A549 (cell line): ENCODE measurements at regions not wholly inside any gene's neighbourhood (a gene's known extent, or its start where the extent isn't known, plus 50 kb on each side); places are given as distances from the start of the nearest gene placed in this dataset.

Experiments
- ATAC-seq, 2 experiments: fragments of 200-7000 bp in 1 of 2; fragments of >200 bp in 1 of 2; cut with Nextera tagmentation in 1 of 2; cut with Tn5 transposase in 1 of 2; 3 replicates each; pipeline versions ENCODE4 v1.8.0 to v1.9.1; 2018 to 2020; ENCODE audit warnings: mild to moderate bottlenecking in 1 of 2, moderate library complexity in 1 of 2
- CTCF ChIA-PET: fragments of 300-600 bp; sonication (Branson Sonifier 250); formaldehyde crosslinking; extraction: SDS; loops from one replicate; lab custom pipeline; 2021; ENCODE audit warnings: antibody characterized with exemption, inconsistent platforms; lab: Yijun Ruan, JAX
- POLR2A ChIA-PET: fragments of 350-600 bp; formaldehyde crosslinking; extraction: SDS; loops from one replicate; lab custom pipeline; 2021; ENCODE audit warnings: antibody characterized with exemption, inconsistent platforms; lab: Yijun Ruan, JAX
- DNase-seq, 2 experiments: peaks; one replicate each; pipeline versions ENCODE4 v3.0.0 to v3.0.0-alpha.2; 2011 to 2016; ENCODE audit warnings: low read depth in 1 of 2, low spot score in 1 of 2
- FAIRE-seq: peaks from 2 replicates; lab custom pipeline; 2011; peaks lifted over from hg19 to GRCh38; lab: Jason Lieb, UNC
- H3K27ac ChIP-seq, 2 experiments: fragments of >200 bp; sonication (Bioruptor Twin); formaldehyde crosslinking; 3 replicates each; pipeline ENCODE4 v1.5.1; 2016 to 2017
- H3K4me1 ChIP-seq: fragments of >200 bp; sonication (Bioruptor Twin); formaldehyde crosslinking; 3 replicates; pipeline ENCODE4 v1.6.1; 2016
- H3K4me2 ChIP-seq: fragments of >200 bp; sonication (Bioruptor Twin); formaldehyde crosslinking; 3 replicates; pipeline ENCODE4 v1.6.1; 2016
- H3K4me3 ChIP-seq: fragments of >200 bp; sonication (Bioruptor Twin); formaldehyde crosslinking; 3 replicates; pipeline ENCODE4 v1.5.1; 2016
- H3K9me3 ChIP-seq: fragments of >200 bp; sonication (Bioruptor Twin); formaldehyde crosslinking; 3 replicates; pipeline ENCODE4 v1.6.1; 2016
- BHLHE40 ChIP-seq: IDR thresholded peaks from 2 replicates; pipeline ENCODE4 v1.6.1; 2012; ENCODE audit warnings: low read depth, low read length, inconsistent platforms
- CHD4 ChIP-seq: fragments of 200-600 bp; sonication (generic); IDR thresholded peaks from 2 replicates; pipeline ENCODE4 v1.6.1; 2016; ENCODE audit warnings: antibody characterized with exemption, mild to moderate bottlenecking, borderline replicate concordance
- EHF ChIP-seq: fragments of 250-450 bp; sonication (Bioruptor Pico); IDR thresholded peaks from 2 replicates; pipeline ENCODE4 v1.5.0; 2020; ENCODE audit warnings: mild to moderate bottlenecking
- EHMT2 ChIP-seq: fragments of 200-600 bp; sonication (generic); IDR thresholded peaks from 2 replicates; pipeline ENCODE4 v1.6.1; 2016; ENCODE audit warnings: antibody characterized with exemption, low read depth, mild to moderate bottlenecking, moderate library complexity
- EP300 ChIP-seq, 2 experiments: fragments of >200 bp; sonication (Bioruptor Twin); formaldehyde crosslinking; IDR thresholded peaks; 2 replicates in 1 of 2; 3 replicates in 1 of 2; pipeline ENCODE4 v1.6.1; 2016 to 2017
- ESRRA ChIP-seq: fragments of 150-350 bp; IDR thresholded peaks from 2 replicates; pipeline ENCODE4 v1.6.1; 2014; ENCODE audit warnings: mild to moderate bottlenecking, low read length, borderline replicate concordance
- FOSB ChIP-seq: fragments of 250-450 bp; sonication (Bioruptor Pico); IDR thresholded peaks from 2 replicates; pipeline ENCODE4 v1.5.0; 2020; ENCODE audit warnings: mild to moderate bottlenecking, moderate library complexity
- FOSL2 ChIP-seq, 2 experiments: fragments of 450-650 bp in 1 of 2; fragments of >200 bp in 1 of 2; sonication (Bioruptor Twin) in 1 of 2; formaldehyde crosslinking; IDR thresholded peaks; 2 replicates each; pipeline versions ENCODE4 v1.5.0 to v1.6.1; 2016 to 2020; ENCODE audit warnings: mild to moderate bottlenecking in 1 of 2, moderate library complexity in 1 of 2
- FOXS1 ChIP-seq: fragments of 250-450 bp; sonication (Bioruptor Pico); IDR thresholded peaks from 2 replicates; pipeline ENCODE4 v1.5.0; 2020; ENCODE audit warnings: mild to moderate bottlenecking, moderate library complexity
- HOXA7 ChIP-seq: fragments of 250-450 bp; sonication (Bioruptor Pico); IDR thresholded peaks from 2 replicates; pipeline ENCODE4 v1.5.0; 2020; ENCODE audit warnings: mild to moderate bottlenecking, moderate library complexity
- HOXB13 ChIP-seq: fragments of 250-450 bp; sonication (Bioruptor Pico); IDR thresholded peaks from 2 replicates; pipeline ENCODE4 v1.5.0; 2020; ENCODE audit warnings: low read depth, mild to moderate bottlenecking, moderate library complexity
- JUNB ChIP-seq: fragments of >200 bp; sonication (Bioruptor Twin); formaldehyde crosslinking; IDR thresholded peaks from 2 replicates; pipeline ENCODE4 v1.6.1; 2016
- KDM5A ChIP-seq: fragments of 200-600 bp; sonication (generic); IDR thresholded peaks from 2 replicates; pipeline ENCODE4 v1.6.1; 2016; ENCODE audit warnings: antibody characterized with exemption, mild to moderate bottlenecking
- MAFK ChIP-seq: fragments of 450-650 bp; IDR thresholded peaks from 2 replicates; pipeline ENCODE4 v1.6.1; 2014; ENCODE audit not compliant: partially characterized antibody
- MYC ChIP-seq: IDR thresholded peaks from 2 replicates; pipeline ENCODE4 v1.6.1; 2012; ENCODE audit warnings: mild to moderate bottlenecking, inconsistent platforms, low read length, improper control_type of control experiment, borderline replicate concordance
- POLR2A ChIP-seq: IDR thresholded peaks from 2 replicates; pipeline ENCODE4 v1.6.1; 2012; ENCODE audit warnings: mild to moderate bottlenecking, low read length
- RAD21 ChIP-seq, 2 experiments: fragments of >200 bp in 1 of 2; sonication (Bioruptor Twin) in 1 of 2; formaldehyde crosslinking in 1 of 2; IDR thresholded peaks in 1 of 2; conservative IDR thresholded peaks in 1 of 2; 2 replicates in 1 of 2; 3 replicates in 1 of 2; pipeline ENCODE4 v1.6.1; 2012 to 2018; ENCODE audit warnings: inconsistent platforms in 1 of 2
- RNF2 ChIP-seq: fragments of 200-600 bp; sonication (generic); IDR thresholded peaks from 2 replicates; pipeline ENCODE4 v1.6.1; 2016; ENCODE audit warnings: low read depth, mild to moderate bottlenecking, antibody characterized with exemption, moderate library complexity, borderline replicate concordance
- SREBF2 ChIP-seq: fragments of 450-650 bp; IDR thresholded peaks from 2 replicates; pipeline ENCODE4 v1.6.1; 2014; ENCODE audit warnings: mild to moderate bottlenecking, moderate library complexity
- ZFP36 ChIP-seq: fragments of 450-650 bp; IDR thresholded peaks from 2 replicates; pipeline ENCODE4 v1.6.1; 2014; ENCODE audit warnings: borderline replicate concordance; ENCODE audit not compliant: partially characterized antibody
- WGBS: methylation state at CpG from one replicate; pipeline ENCODE4 v1.1.6; 2017; ENCODE audit errors: missing lambda C conversion rate; 5-methylcytosine and 5-hydroxymethylcytosine counted together
- TF ChIP-seq, protein P1 (sequence below): fragments of >200 bp; sonication (Bioruptor Twin); formaldehyde crosslinking; IDR thresholded peaks from 2 replicates; pipeline ENCODE4 v1.6.1; 2016
- TF ChIP-seq, protein P2 (sequence below): IDR thresholded peaks from 2 replicates; pipeline ENCODE4 v1.6.1; 2012
- TF ChIP-seq, protein P3 (sequence below): fragments of 200-600 bp; sonication (generic); IDR thresholded peaks from 2 replicates; pipeline ENCODE4 v1.6.1; 2016; ENCODE audit warnings: antibody characterized with exemption, mild to moderate bottlenecking, moderate library complexity

DNA sequence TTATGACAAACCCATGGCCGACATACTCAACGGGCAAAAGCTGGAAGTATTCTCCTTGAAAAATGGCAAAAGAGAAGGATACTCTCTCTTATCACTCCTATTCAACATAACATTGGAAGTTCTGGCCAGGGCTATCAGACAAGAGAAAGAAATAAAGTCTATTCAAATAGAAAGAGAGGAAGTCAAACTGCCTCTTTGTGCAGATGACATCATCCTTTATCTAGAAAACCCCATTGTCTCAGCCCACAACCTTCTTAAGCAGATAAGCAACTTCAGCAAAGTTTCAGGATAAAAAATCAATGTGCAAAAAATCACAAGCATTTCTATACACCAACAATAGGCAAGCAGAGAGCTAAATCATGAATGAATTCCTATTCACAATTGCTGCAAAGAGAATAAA is 1799.9 kb upstream of the ACO1 start (continued):
- TF ChIP-seq MAFK (no peak), POLR2A (no peak), ESRRA (no peak), HOXB13 (CRISPR knock-in tag) (no peak), ZFP36 (no peak)

DNA sequence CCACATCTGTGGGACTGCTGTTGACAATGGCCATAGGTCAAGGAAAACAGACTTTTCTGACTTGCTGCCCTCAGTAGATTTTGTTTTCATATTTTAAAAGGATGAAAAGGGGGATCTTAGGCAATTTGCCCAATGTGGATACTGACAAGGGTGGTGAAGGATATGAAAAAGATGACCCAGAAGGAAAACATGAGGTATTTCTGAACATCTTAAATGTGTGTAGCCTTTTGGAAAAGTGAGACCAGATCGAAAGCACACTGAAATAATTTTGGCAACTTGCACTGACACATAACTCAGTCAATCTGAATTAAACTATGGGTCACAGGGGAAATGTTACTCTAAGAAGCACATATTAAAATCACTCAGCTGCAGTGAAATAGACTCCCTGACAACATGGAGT is 1793.0 kb upstream of the ACO1 start:
- no peak for DNase-seq
- Histone ChIP-seq H3K4me1 (no peaks in the 10 kb centered on the region), H3K4me2 (no peak overlapping the region), H3K9me3 (no peaks in the 10 kb centered on the region), H3K4me3 (no peak overlapping the region), H3K27ac (no peak overlapping the region)
- ATAC-seq: no peak
- TF ChIP-seq HOXA7 (CRISPR knock-in tag) (no peak), EP300 (IDR thresholded peaks at IDR 0.05) (no peak), KDM5A (no peak), EHMT2 (no peak), JUNB (no peak)
- TF ChIP-seq, protein P1, sequence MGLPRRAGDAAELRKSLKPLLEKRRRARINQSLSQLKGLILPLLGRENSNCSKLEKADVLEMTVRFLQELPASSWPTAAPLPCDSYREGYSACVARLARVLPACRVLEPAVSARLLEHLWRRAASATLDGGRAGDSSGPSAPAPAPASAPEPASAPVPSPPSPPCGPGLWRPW: no peak
- TF ChIP-seq, protein P2, sequence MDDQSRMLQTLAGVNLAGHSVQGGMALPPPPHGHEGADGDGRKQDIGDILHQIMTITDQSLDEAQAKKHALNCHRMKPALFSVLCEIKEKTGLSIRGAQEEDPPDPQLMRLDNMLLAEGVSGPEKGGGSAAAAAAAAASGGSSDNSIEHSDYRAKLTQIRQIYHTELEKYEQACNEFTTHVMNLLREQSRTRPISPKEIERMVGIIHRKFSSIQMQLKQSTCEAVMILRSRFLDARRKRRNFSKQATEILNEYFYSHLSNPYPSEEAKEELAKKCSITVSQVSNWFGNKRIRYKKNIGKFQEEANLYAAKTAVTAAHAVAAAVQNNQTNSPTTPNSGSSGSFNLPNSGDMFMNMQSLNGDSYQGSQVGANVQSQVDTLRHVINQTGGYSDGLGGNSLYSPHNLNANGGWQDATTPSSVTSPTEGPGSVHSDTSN: no peak
- 0% methylated on average over 1 of the region's 1 CpG for WGBS
- FAIRE-seq: no peak
- ChIA-PET POLR2A (no interaction called here), CTCF (no interaction called here)

DNA sequence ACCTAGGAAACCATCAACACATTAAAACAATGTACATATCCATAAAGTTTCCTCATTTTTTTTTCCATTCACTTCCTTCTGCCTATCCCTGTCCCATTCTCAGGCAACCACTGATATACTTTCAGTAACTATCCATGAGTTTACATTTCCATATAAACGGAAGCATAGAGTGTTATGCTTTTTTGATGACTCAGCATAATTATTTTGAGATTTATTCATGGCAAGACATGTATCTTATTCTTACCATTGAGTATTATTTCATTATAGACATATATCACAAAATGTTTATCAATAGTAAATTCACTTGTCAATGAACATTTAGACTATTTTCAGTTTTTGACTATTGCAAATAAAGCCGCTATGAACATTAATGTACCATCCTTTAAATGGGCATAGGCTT is 1786.8 kb upstream of the ACO1 start:
- CTCF ChIA-PET: no interaction called here
- no peaks in the 10 kb centered on the region for H3K9me3 ChIP-seq
- no peak overlapping the region for H3K4me3 ChIP-seq
- DNase-seq (no peak), ATAC-seq (no peak), FAIRE-seq (no peak)
- WGBS: 21% methylated on average over 2 of the region's 2 CpGs
- no peak overlapping the region for H3K27ac ChIP-seq
- no peak overlapping the region for H3K4me2 ChIP-seq
- POLR2A ChIA-PET: no interaction called here
- H3K4me1 ChIP-seq: no peaks in the 10 kb centered on the region
- TF ChIP-seq EP300 (IDR thresholded peaks at IDR 0.05) (no peak), EHF (no peak), FOSL2 (IDR thresholded peaks at IDR 0.05) (no peak), FOSL2 (CRISPR knock-in tag; IDR thresholded peaks at IDR 0.05) (no peak), RNF2 (no peak), MAFK (peak; percentile 81)

DNA sequence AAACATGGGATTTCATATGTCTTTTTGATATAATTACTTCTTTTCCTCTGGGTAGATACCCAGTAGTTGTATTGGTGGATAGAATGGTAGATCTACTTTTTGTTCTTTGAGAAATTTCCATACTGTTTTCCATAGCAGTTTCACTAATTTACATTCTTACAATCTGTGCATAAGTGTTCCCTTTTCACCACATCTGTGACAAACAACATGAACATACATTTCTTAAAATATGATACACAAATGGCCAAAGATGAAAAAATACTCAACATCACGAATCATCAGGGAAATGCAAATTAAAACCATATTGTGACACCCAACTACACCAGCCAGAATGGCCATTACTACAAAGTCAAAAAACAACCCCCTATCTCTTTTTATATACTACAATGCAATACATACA is 1778.5 kb upstream of the ACO1 start:
- ATAC-seq: no peak
- POLR2A ChIA-PET: no interaction called here

DNA sequence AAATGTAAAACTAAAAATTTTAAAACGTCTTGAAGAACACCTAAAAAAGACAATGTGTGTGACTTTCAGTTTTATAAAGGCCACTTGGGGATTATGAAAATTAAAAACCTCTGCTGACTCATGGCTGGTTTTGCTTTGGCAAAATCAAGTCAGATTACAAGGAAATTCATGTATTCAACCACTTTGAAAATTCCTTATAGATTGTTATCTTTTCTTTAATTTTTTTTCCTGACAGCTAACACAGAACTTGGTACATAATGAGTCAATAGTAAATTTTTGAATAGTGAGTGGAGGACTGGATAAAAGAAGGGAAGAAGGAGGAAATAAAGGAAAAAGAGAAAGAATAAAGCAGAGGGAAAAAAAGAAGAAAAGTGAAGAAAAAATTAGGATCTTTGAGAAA is 1774.7 kb upstream of the ACO1 start:
- DNase-seq (no peak), FAIRE-seq (no peak), ATAC-seq (no peak)
- 2% methylated on average over 1 of the region's 1 CpG for WGBS
- POLR2A ChIA-PET: no interaction called here
- H3K4me1 ChIP-seq: no peaks in the 10 kb centered on the region
- CTCF ChIA-PET: no interaction called here
- H3K27ac ChIP-seq: no peak overlapping the region
- H3K4me3 ChIP-seq: no peak overlapping the region
- no peaks in the 10 kb centered on the region for H3K9me3 ChIP-seq
- H3K4me2 ChIP-seq: no peak overlapping the region
- TF ChIP-seq, protein P3, sequence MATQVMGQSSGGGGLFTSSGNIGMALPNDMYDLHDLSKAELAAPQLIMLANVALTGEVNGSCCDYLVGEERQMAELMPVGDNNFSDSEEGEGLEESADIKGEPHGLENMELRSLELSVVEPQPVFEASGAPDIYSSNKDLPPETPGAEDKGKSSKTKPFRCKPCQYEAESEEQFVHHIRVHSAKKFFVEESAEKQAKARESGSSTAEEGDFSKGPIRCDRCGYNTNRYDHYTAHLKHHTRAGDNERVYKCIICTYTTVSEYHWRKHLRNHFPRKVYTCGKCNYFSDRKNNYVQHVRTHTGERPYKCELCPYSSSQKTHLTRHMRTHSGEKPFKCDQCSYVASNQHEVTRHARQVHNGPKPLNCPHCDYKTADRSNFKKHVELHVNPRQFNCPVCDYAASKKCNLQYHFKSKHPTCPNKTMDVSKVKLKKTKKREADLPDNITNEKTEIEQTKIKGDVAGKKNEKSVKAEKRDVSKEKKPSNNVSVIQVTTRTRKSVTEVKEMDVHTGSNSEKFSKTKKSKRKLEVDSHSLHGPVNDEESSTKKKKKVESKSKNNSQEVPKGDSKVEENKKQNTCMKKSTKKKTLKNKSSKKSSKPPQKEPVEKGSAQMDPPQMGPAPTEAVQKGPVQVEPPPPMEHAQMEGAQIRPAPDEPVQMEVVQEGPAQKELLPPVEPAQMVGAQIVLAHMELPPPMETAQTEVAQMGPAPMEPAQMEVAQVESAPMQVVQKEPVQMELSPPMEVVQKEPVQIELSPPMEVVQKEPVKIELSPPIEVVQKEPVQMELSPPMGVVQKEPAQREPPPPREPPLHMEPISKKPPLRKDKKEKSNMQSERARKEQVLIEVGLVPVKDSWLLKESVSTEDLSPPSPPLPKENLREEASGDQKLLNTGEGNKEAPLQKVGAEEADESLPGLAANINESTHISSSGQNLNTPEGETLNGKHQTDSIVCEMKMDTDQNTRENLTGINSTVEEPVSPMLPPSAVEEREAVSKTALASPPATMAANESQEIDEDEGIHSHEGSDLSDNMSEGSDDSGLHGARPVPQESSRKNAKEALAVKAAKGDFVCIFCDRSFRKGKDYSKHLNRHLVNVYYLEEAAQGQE: no peak
- TF ChIP-seq FOSB (CRISPR knock-in tag) (no peak), BHLHE40 (no peak), ESRRA (no peak), CHD4 (no peak), HOXA7 (CRISPR knock-in tag) (no peak), RAD21 (conservative IDR thresholded peaks at IDR 0.05 in 1 of 2, IDR thresholded peaks at IDR 0.05 in 1 of 2) (no peak), FOXS1 (CRISPR knock-in tag) (no peak), KDM5A (no peak), MYC (no peak), HOXB13 (CRISPR knock-in tag) (no peak), SREBF2 (no peak), ZFP36 (no peak)
- TF ChIP-seq, protein P2: no peak

More for the DNA sequence above, 1778.5 kb upstream of the ACO1 start:
- WGBS: 4% methylated on average over 1 of the region's 1 CpG
- no peak overlapping the region for H3K4me3 ChIP-seq
- no peak overlapping the region for H3K27ac ChIP-seq
- H3K4me2 ChIP-seq: no peak overlapping the region
- CTCF ChIA-PET: no interaction called here
- TF ChIP-seq JUNB: no peak
- DNase-seq (no peak), FAIRE-seq (no peak)
- no peaks in the 10 kb centered on the region for H3K4me1 ChIP-seq
- H3K9me3 ChIP-seq: no peaks in the 10 kb centered on the region
